ENCODE measurements at regions not wholly inside any gene's neighbourhood (a gene's known extent, or its start where the extent isn't known, plus 50 kb on each side); places are given as distances from the start of the nearest gene placed in this dataset.

- intact Hi-C loops (cut with DNase I), result no loop called here
- peaks cover 3% of the 10 kb centered on the region for H3K9me3 ChIP-seq (ENCODE audit: control insufficient read depth, low read length)
- no peaks in the 10 kb centered on the region for H3K36me3 ChIP-seq (ENCODE audit: control insufficient read depth in 1 of 2, insufficient read depth in 2 of 2, low read length in 1 of 2)
- WGBS, 2 donors, result 85 to 94% methylated on average over 2 of the region's 2 CpGs
- ATAC-seq (ENCODE audit: low FRiP score) (no peak), DNase-seq (no peak)
- no peaks in the 10 kb centered on the region for H3K27me3 ChIP-seq (ENCODE audit: control insufficient read depth in 1 of 2, insufficient read depth in 2 of 2, low read length in 1 of 2)
- H3K4me3 ChIP-seq (ENCODE audit: low read length in 2 of 2), result no peak overlapping the region
- no peak overlapping the region for H3K27ac ChIP-seq (ENCODE audit: low read depth in 1 of 2, low read length in 2 of 2)
- no peaks in the 10 kb centered on the region for H3K4me1 ChIP-seq (ENCODE audit: control insufficient read depth in 1 of 2, insufficient read depth in 2 of 2, low read length in 2 of 2)
Measured at GRCh38 chr12:42944516-42944915, 355.0 kb upstream of the PRICKLE1 start.

- ATAC-seq (ENCODE audit: low FRiP score) (no peak), DNase-seq (no peak)
- Histone ChIP-seq H3K4me1 (ENCODE audit: control insufficient read depth in 1 of 2, insufficient read depth in 2 of 2, low read length in 2 of 2) (no peaks in the 10 kb centered on the region), H3K27ac (ENCODE audit: low read depth in 1 of 2, low read length in 2 of 2) (no peak overlapping the region), H3K9me3 (ENCODE audit: control insufficient read depth, low read length) (no peaks in the 10 kb centered on the region), H3K27me3 (ENCODE audit: control insufficient read depth in 1 of 2, insufficient read depth in 2 of 2, low read length in 1 of 2) (no peaks in the 10 kb centered on the region), H3K36me3 (ENCODE audit: control insufficient read depth in 1 of 2, insufficient read depth in 2 of 2, low read length in 1 of 2) (no peaks in the 10 kb centered on the region), H3K4me3 (ENCODE audit: low read length in 2 of 2) (no peak overlapping the region)
- WGBS, 2 donors, result 66 to 72% methylated on average over 3 of the region's 3 CpGs
- intact Hi-C loops (cut with DNase I), result no loop called here
Measured at GRCh38 chr12:42936991-42937390, 347.4 kb upstream of the PRICKLE1 start.

- intact Hi-C loops (cut with DNase I), result no loop called here
- no peaks in the 10 kb centered on the region for H3K36me3 ChIP-seq (ENCODE audit: control insufficient read depth in 1 of 2, insufficient read depth in 2 of 2, low read length in 1 of 2)
- H3K4me3 ChIP-seq (ENCODE audit: low read length in 2 of 2), result no peak overlapping the region
- H3K27me3 ChIP-seq (ENCODE audit: control insufficient read depth in 1 of 2, insufficient read depth in 2 of 2, low read length in 1 of 2), result no peaks in the 10 kb centered on the region
- WGBS, 2 donors, result 95 to 100% methylated on average over 1 of the region's 1 CpG
- ATAC-seq (ENCODE audit: low FRiP score) (no peak), DNase-seq (no peak)
- no peaks in the 10 kb centered on the region for H3K4me1 ChIP-seq (ENCODE audit: control insufficient read depth in 1 of 2, insufficient read depth in 2 of 2, low read length in 2 of 2)
- no peaks in the 10 kb centered on the region for H3K9me3 ChIP-seq (ENCODE audit: control insufficient read depth, low read length)
- H3K27ac ChIP-seq (ENCODE audit: low read depth in 1 of 2, low read length in 2 of 2), result no peak overlapping the region
Measured at GRCh38 chr12:42936260-42936659, 346.7 kb upstream of the PRICKLE1 start.

GRCh38 chr12:42935756-42936155 lies 346.2 kb upstream of the PRICKLE1 start:
- no peak for ATAC-seq (ENCODE audit: low FRiP score)
- Histone ChIP-seq H3K4me1 (ENCODE audit: control insufficient read depth in 1 of 2, insufficient read depth in 2 of 2, low read length in 2 of 2) (no peaks in the 10 kb centered on the region), H3K4me3 (ENCODE audit: low read length in 2 of 2) (no peak overlapping the region), H3K27ac (ENCODE audit: low read depth in 1 of 2, low read length in 2 of 2) (no peak overlapping the region), H3K27me3 (ENCODE audit: control insufficient read depth in 1 of 2, insufficient read depth in 2 of 2, low read length in 1 of 2) (no peaks in the 10 kb centered on the region), H3K36me3 (ENCODE audit: control insufficient read depth in 1 of 2, insufficient read depth in 2 of 2, low read length in 1 of 2) (no peaks in the 10 kb centered on the region), H3K9me3 (ENCODE audit: control insufficient read depth, low read length) (no peaks in the 10 kb centered on the region)
- 83 to 93% methylated on average over 2 of the region's 2 CpGs for WGBS, 2 donors
- DNase-seq, result no peak
- intact Hi-C loops (cut with DNase I), result no loop called here

- Histone ChIP-seq H3K27ac (ENCODE audit: low read depth in 1 of 2, low read length in 2 of 2) (no peak overlapping the region), H3K36me3 (ENCODE audit: control insufficient read depth in 1 of 2, insufficient read depth in 2 of 2, low read length in 1 of 2) (no peaks in the 10 kb centered on the region), H3K4me1 (ENCODE audit: control insufficient read depth in 1 of 2, insufficient read depth in 2 of 2, low read length in 2 of 2) (no peaks in the 10 kb centered on the region), H3K9me3 (ENCODE audit: control insufficient read depth, low read length) (no peaks in the 10 kb centered on the region), H3K27me3 (ENCODE audit: control insufficient read depth in 1 of 2, insufficient read depth in 2 of 2, low read length in 1 of 2) (no peaks in the 10 kb centered on the region), H3K4me3 (ENCODE audit: low read length in 2 of 2) (no peak overlapping the region)
- intact Hi-C loops (cut with DNase I), result no loop called here
- 88 to 89% methylated on average over 5 of the region's 5 CpGs for WGBS, 2 donors
- DNase-seq (no peak), ATAC-seq (ENCODE audit: low FRiP score) (peak; percentile 52)
Measured at GRCh38 chr12:42935090-42935489, 345.5 kb upstream of the PRICKLE1 start.

- Histone ChIP-seq H3K27ac (ENCODE audit: low read depth in 1 of 2, low read length in 2 of 2) (no peak overlapping the region), H3K4me1 (ENCODE audit: control insufficient read depth in 1 of 2, insufficient read depth in 2 of 2, low read length in 2 of 2) (no peaks in the 10 kb centered on the region), H3K27me3 (ENCODE audit: control insufficient read depth in 1 of 2, insufficient read depth in 2 of 2, low read length in 1 of 2) (no peaks in the 10 kb centered on the region), H3K36me3 (ENCODE audit: control insufficient read depth in 1 of 2, insufficient read depth in 2 of 2, low read length in 1 of 2) (no peaks in the 10 kb centered on the region), H3K4me3 (ENCODE audit: low read length in 2 of 2) (no peak overlapping the region), H3K9me3 (ENCODE audit: control insufficient read depth, low read length) (no peaks in the 10 kb centered on the region)
- intact Hi-C loops (cut with DNase I), result no loop called here
- ATAC-seq (ENCODE audit: low FRiP score) (no peak), DNase-seq (no peak)
- WGBS, 2 donors, result 73 to 78% methylated on average over 6 of the region's 6 CpGs
Measured at GRCh38 chr12:42933461-42934081, 344.0 kb upstream of the PRICKLE1 start.

- Histone ChIP-seq H3K9me3 (ENCODE audit: control insufficient read depth, low read length) (peaks cover 1% of the 10 kb centered on the region), H3K27ac (ENCODE audit: low read depth in 1 of 2, low read length in 2 of 2) (no peak overlapping the region), H3K36me3 (ENCODE audit: control insufficient read depth in 1 of 2, insufficient read depth in 2 of 2, low read length in 1 of 2) (no peaks in the 10 kb centered on the region), H3K4me3 (ENCODE audit: low read length in 2 of 2) (no peak overlapping the region), H3K4me1 (ENCODE audit: control insufficient read depth in 1 of 2, insufficient read depth in 2 of 2, low read length in 2 of 2) (no peaks in the 10 kb centered on the region), H3K27me3 (ENCODE audit: control insufficient read depth in 1 of 2, insufficient read depth in 2 of 2, low read length in 1 of 2) (no peaks in the 10 kb centered on the region)
- DNase-seq, result no peak
- intact Hi-C loops (cut with DNase I), result no loop called here
- 48 to 56% methylated on average over 5 of the region's 5 CpGs for WGBS, 2 donors
- ATAC-seq (ENCODE audit: low FRiP score), result no peak
Measured at GRCh38 chr12:42932936-42933335, 343.4 kb upstream of the PRICKLE1 start.

GRCh38 chr12:42926232-42926631 lies 336.7 kb upstream of the PRICKLE1 start:
- intact Hi-C loops (cut with DNase I), result no loop called here
- Histone ChIP-seq H3K27me3 (ENCODE audit: control insufficient read depth in 1 of 2, insufficient read depth in 2 of 2, low read length in 1 of 2) (no peaks in the 10 kb centered on the region), H3K9me3 (ENCODE audit: control insufficient read depth, low read length) (peaks cover 1% of the 10 kb centered on the region), H3K36me3 (ENCODE audit: control insufficient read depth in 1 of 2, insufficient read depth in 2 of 2, low read length in 1 of 2) (no peaks in the 10 kb centered on the region), H3K4me1 (ENCODE audit: control insufficient read depth in 1 of 2, insufficient read depth in 2 of 2, low read length in 2 of 2) (no peaks in the 10 kb centered on the region), H3K4me3 (ENCODE audit: low read length in 2 of 2) (no peak overlapping the region), H3K27ac (ENCODE audit: low read depth in 1 of 2, low read length in 2 of 2) (no peak overlapping the region)
- ATAC-seq (ENCODE audit: low FRiP score) (no peak), DNase-seq (no peak)

GRCh38 chr12:42924482-42924881 lies 334.9 kb upstream of the PRICKLE1 start:
- Histone ChIP-seq H3K36me3 (ENCODE audit: control insufficient read depth in 1 of 2, insufficient read depth in 2 of 2, low read length in 1 of 2) (no peaks in the 10 kb centered on the region), H3K27me3 (ENCODE audit: control insufficient read depth in 1 of 2, insufficient read depth in 2 of 2, low read length in 1 of 2) (no peaks in the 10 kb centered on the region), H3K27ac (ENCODE audit: low read depth in 1 of 2, low read length in 2 of 2) (no peak overlapping the region), H3K4me3 (ENCODE audit: low read length in 2 of 2) (no peak overlapping the region), H3K4me1 (ENCODE audit: control insufficient read depth in 1 of 2, insufficient read depth in 2 of 2, low read length in 2 of 2) (no peaks in the 10 kb centered on the region), H3K9me3 (ENCODE audit: control insufficient read depth, low read length) (peaks cover 4% of the 10 kb centered on the region)
- WGBS, 2 donors, result 94 to 97% methylated on average over 1 of the region's 1 CpG
- no peak for DNase-seq
- intact Hi-C loops (cut with DNase I), result no loop called here
- ATAC-seq (ENCODE audit: low FRiP score), result no peak
